DND-41 (cell line): ENCODE measurements at regions not wholly inside any gene's neighbourhood (a gene's known extent, or its start where the extent isn't known, plus 50 kb on each side); places are given as distances from the start of the nearest gene placed in this dataset.

Source experiments
- EZH2 ChIP-seq: IDR thresholded peaks from 3 replicates; pipeline ENCODE4 v1.6.1; 2012; ENCODE audit warnings: borderline replicate concordance, low read depth, mild to moderate bottlenecking, moderate library complexity, low read length, inconsistent platforms; ENCODE audit not compliant: severe bottlenecking
- TF ChIP-seq, protein P1 (sequence below): IDR thresholded peaks from 2 replicates; pipeline ENCODE4 v1.5.1; 2012; ENCODE audit warnings: borderline replicate concordance, low read length, moderate library complexity, mild to moderate bottlenecking; ENCODE audit not compliant: poor library complexity, severe bottlenecking; ENCODE audit errors: extremely low read depth

DNA sequence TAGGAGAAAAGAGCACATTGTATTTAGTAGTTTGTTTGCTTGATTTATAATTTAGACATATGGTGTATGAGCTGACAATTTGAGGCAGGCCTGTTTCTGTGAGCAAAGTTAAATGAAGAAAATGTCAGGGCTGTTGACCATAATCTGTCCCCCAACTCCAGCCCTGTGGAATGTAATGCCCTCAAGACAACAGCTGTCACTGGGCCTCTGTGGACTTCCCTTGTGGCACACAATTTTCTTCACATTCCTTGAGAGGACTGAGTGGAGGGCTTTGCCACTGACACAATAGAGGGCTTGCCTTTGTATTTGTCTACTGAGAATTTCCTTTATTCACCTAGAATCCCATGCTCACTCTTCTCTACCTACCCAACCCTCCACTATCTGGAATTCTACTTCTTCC is 141.2 kb upstream of the CD180 start:
- TF ChIP-seq, protein P1, sequence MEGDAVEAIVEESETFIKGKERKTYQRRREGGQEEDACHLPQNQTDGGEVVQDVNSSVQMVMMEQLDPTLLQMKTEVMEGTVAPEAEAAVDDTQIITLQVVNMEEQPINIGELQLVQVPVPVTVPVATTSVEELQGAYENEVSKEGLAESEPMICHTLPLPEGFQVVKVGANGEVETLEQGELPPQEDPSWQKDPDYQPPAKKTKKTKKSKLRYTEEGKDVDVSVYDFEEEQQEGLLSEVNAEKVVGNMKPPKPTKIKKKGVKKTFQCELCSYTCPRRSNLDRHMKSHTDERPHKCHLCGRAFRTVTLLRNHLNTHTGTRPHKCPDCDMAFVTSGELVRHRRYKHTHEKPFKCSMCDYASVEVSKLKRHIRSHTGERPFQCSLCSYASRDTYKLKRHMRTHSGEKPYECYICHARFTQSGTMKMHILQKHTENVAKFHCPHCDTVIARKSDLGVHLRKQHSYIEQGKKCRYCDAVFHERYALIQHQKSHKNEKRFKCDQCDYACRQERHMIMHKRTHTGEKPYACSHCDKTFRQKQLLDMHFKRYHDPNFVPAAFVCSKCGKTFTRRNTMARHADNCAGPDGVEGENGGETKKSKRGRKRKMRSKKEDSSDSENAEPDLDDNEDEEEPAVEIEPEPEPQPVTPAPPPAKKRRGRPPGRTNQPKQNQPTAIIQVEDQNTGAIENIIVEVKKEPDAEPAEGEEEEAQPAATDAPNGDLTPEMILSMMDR, result no peak
- TF ChIP-seq EZH2, result no peak
